ENCODE measurements at regions not wholly inside any gene's neighbourhood (a gene's known extent, or its start where the extent isn't known, plus 50 kb on each side); places are given as distances from the start of the nearest gene placed in this dataset.

GRCh38 chr10:71058308-71058707, 154.1 kb upstream of the UNC5B start:
- H3K4me3 ChIP-seq (ENCODE audit: low read depth, low read length), result no peak overlapping the region
- TF ChIP-seq, protein P1, sequence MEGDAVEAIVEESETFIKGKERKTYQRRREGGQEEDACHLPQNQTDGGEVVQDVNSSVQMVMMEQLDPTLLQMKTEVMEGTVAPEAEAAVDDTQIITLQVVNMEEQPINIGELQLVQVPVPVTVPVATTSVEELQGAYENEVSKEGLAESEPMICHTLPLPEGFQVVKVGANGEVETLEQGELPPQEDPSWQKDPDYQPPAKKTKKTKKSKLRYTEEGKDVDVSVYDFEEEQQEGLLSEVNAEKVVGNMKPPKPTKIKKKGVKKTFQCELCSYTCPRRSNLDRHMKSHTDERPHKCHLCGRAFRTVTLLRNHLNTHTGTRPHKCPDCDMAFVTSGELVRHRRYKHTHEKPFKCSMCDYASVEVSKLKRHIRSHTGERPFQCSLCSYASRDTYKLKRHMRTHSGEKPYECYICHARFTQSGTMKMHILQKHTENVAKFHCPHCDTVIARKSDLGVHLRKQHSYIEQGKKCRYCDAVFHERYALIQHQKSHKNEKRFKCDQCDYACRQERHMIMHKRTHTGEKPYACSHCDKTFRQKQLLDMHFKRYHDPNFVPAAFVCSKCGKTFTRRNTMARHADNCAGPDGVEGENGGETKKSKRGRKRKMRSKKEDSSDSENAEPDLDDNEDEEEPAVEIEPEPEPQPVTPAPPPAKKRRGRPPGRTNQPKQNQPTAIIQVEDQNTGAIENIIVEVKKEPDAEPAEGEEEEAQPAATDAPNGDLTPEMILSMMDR (conservative IDR thresholded peaks at IDR 0.05; ENCODE audit: low read depth, low read length), result no peak
- DNase-seq (ENCODE audit: low read depth), result no peak

DNA sequence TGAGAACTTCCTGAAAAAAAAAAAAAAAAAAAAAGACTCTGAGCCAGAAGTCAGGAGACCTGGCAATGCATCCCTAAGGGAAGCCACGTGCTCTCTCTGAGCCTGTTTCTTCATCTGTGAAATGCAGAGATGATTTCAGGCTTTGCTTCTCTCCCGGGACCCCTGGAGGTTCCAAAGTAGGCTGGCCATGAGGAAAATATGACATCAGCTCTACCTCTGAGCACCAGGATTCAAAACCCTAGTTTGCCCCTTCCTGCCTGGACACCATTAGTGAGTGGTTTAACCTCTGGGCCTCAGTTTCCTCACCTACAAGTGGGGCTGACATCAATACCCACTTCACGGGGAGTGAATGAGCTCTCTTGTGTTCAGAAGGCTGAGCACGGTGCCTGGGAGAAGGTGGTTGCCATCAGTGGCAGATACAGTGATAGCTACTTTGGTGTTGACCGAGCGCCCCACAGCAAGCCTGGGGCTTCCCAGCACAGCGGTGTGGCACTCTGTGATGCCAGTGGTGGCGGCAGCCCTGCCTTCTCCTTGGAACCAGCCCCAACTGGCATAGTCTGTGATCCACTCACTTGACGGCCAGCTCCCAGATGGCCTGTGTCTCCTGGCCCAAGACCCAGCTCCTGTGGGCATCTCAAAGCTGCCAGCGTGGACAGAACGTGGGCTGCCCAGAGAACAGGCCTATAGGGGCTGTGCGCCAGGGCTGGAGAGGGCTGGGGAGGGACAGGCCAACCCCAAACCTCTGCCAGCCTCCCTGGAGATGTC, 153.1 kb upstream of the UNC5B start:
- no peak overlapping the region for H3K4me3 ChIP-seq (ENCODE audit: low read depth, low read length)
- TF ChIP-seq, protein P1 (conservative IDR thresholded peaks at IDR 0.05; ENCODE audit: low read depth, low read length), result no peak
- DNase-seq (ENCODE audit: low read depth), result no peak

DNA sequence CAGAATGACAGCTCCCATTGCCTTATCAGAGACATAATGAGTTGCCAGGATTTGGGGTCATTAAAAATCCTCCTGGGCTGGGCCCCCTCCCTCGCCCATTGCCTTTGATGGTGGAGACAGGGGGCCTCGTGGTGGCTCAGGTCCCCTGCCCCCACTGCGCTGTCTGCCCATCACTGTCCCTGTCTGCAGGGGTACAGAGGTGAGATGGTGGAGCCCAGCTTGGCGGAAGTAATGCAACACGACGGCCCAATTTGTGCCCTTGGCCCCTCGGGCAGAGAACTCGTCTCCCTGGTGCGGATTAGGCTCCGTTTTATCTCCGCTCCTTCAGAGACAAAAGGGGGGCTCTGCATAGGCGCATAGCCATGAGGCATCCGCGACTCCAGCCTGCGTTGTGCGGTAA, 152.4 kb upstream of the UNC5B start:
- H3K4me3 ChIP-seq (ENCODE audit: low read depth, low read length), result no peak overlapping the region
- TF ChIP-seq, protein P1 (conservative IDR thresholded peaks at IDR 0.05; ENCODE audit: low read depth, low read length), result no peak
- no peak for DNase-seq (ENCODE audit: low read depth)

DNA sequence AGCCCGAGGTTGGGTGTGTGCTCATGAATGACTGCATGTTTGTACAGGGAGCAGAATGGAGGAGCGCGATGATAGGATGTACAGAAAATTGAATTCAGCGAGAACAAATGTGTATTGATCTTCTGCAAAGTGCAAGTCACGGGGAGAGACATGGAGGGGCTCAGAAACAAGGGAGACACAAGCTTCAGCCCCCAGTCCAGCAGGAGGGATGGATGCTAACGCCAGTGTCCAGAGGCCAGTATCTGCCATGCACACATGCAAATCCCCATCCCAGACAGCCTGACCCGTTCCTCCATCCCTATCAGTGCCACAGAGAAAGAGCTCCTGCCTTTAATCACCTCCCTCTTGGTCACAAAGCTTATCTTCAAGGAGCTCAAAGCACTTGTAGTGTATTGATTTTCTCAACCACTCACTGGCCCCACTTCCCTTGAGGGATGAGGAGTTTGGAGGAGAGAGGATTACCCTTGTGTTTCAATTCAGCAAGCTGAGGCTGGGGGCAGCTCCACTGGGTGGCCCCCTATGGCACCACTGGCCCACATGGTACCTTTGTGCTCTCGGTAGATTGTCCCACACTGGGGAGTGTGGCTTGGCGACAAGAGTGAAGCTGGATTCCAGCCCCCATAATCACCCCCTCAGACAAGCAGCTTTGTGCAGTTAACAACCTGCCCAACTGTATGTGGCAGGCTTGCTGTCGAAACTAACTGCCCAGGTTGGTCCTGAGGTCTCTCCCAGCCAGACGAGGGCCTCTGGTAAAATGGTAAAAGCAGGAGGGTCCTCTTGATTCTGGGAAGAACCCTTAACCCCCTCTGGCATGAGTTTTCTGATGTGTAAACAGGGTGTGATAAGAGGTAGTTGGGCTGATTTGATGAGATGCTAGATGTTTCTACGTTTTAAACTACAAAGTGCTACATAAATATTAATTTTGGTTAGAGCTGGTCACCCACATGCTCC, 151.6 kb upstream of the UNC5B start:
- TF ChIP-seq, protein P1 (conservative IDR thresholded peaks at IDR 0.05; ENCODE audit: low read depth, low read length), result no peak
- DNase-seq (ENCODE audit: low read depth), result no peak
- H3K4me3 ChIP-seq (ENCODE audit: low read depth, low read length), result no peak overlapping the region

DNA sequence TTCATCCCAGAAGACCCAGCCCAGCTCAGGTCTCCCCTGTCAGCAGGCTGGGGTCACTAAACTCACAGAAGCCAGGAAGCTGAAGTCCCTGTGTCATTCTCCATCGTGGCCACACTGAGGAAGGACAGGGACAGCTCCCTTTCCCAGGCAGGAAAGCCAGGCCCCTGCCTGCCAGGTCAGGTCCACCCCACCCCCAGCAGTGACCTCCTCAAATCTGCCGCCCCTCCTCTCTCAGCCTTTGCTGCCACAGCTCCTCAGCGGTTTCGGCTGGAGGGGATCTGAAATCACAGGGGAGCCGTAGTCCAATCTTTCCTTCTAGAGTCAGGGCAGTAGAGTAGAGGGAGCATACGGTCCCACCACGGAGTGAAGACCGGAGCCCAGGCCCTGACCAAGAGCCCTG, 150.9 kb upstream of the UNC5B start:
- H3K4me3 ChIP-seq (ENCODE audit: low read depth, low read length), result no peak overlapping the region
- TF ChIP-seq, protein P1 (conservative IDR thresholded peaks at IDR 0.05; ENCODE audit: low read depth, low read length), result no peak

GRCh38 chr10:71062156-71062555, 150.2 kb upstream of the UNC5B start:
- DNase-seq (ENCODE audit: low read depth), result no peak
- TF ChIP-seq, protein P1 (conservative IDR thresholded peaks at IDR 0.05; ENCODE audit: low read depth, low read length), result no peak
- H3K4me3 ChIP-seq (ENCODE audit: low read depth, low read length), result no peak overlapping the region

More for the DNA sequence above, 150.9 kb upstream of the UNC5B start:
- no peak for DNase-seq (ENCODE audit: low read depth)
